ENCODE measurements at regions not wholly inside any gene's neighbourhood (a gene's known extent, or its start where the extent isn't known, plus 50 kb on each side); places are given as distances from the start of the nearest gene placed in this dataset.

DNA sequence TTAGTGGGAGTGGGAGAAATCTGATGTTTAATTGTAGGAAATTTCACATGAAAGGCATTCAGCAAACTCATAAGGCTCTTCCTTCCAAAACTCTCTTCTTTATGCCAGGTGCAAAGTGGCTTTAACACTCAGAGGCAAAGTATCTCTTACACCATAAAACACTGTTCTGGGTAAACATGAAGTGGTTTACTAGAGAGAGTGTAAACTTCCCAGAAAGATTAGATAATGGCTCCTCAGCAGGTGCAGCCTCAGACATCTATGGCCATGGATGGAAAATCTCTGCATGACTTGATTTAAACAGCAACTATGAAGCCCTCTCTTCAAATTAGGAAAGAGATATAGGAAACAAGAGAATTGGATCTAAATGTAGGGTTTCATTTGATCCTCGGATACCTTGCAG is 583.1 kb upstream of the SALL1 start:
- no peak for TF ChIP-seq ZFX (IDR thresholded peaks at IDR 0.05; ENCODE audit: borderline replicate concordance)
- H3K27ac ChIP-seq, result no peak overlapping the region

DNA sequence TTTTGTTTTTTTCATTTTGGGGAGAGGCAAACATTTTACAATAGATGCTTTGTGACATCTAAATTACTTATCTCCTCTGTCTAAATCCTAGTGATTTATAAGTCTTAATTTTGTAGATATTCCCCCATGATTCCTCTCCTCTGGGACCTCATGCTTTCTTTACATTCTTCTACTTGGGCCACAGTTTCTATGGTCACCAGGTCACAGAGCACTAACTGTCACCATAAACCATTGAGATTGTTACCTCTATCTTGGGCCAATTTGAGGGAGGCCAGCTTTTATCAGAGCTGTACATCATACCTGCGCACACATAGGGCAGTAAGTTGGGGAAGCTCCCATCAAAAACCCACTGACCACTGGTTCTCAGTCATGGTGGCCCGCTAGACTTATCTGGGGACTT is 582.1 kb upstream of the SALL1 start:
- no peak for TF ChIP-seq ZFX (IDR thresholded peaks at IDR 0.05; ENCODE audit: borderline replicate concordance)
- TF ChIP-seq, protein P1, sequence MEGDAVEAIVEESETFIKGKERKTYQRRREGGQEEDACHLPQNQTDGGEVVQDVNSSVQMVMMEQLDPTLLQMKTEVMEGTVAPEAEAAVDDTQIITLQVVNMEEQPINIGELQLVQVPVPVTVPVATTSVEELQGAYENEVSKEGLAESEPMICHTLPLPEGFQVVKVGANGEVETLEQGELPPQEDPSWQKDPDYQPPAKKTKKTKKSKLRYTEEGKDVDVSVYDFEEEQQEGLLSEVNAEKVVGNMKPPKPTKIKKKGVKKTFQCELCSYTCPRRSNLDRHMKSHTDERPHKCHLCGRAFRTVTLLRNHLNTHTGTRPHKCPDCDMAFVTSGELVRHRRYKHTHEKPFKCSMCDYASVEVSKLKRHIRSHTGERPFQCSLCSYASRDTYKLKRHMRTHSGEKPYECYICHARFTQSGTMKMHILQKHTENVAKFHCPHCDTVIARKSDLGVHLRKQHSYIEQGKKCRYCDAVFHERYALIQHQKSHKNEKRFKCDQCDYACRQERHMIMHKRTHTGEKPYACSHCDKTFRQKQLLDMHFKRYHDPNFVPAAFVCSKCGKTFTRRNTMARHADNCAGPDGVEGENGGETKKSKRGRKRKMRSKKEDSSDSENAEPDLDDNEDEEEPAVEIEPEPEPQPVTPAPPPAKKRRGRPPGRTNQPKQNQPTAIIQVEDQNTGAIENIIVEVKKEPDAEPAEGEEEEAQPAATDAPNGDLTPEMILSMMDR (IDR thresholded peaks at IDR 0.05), result no peak
- H3K27ac ChIP-seq, result no peak overlapping the region

DNA sequence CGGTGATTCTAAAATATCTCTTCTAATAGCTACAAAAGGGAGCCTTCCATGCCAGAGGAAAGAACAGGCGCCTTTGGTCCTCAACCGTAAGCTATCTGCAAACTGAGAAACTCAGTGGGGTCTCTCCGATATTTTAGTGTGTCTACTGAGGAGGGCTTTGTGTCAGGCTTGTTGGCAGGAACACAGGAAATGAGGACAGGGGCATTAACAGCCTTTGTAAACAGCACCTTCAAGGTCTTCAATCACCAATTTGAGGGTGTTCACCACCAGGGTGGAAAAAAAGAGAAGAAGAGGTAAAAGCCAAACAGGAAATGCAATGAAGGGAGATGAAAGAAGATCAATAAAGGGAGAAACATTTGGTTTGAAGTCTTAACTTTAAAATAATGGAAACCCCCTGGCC is 580.1 kb upstream of the SALL1 start:
- H3K27ac ChIP-seq, result no peak overlapping the region
- no peak for TF ChIP-seq ZFX (IDR thresholded peaks at IDR 0.05; ENCODE audit: borderline replicate concordance)
- TF ChIP-seq, protein P1 (IDR thresholded peaks at IDR 0.05), result no peak

DNA sequence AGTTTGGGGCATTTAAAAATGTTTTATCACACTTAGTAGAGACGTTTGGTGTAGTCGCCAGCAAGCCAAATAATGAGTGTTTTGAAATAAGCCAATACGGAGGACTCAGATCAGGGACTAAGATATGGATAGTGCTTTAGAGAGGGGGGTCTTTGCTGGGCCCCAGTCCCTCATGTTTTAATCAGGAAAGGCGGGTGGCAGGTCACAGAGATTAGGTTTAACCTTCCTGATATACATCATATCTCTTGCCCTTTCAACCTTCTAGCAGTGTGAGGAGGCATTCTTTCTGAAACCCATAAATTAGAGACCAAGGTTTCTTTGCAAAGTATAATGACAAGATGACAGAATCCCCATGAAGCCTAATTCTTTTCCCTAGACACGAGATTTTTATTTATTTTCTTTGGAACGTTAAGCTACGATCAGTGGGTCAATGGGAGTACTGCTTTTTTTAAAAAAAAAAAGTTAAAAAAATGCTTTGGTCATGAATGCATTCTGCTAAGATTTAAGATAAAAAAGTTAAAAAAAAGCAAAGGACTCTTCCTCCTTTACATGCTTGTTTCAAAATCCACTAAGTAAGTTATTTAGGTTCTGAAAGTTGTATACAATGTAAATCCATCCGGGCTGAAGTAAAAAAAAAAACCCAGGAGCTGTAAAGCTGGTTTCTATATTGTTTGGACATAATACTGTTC is 572.1 kb upstream of the SALL1 start:
- no peak overlapping the region for H3K27ac ChIP-seq
- TF ChIP-seq ZFX (IDR thresholded peaks at IDR 0.05; ENCODE audit: borderline replicate concordance), result no peak
- TF ChIP-seq, protein P1 (IDR thresholded peaks at IDR 0.05), result no peak

DNA sequence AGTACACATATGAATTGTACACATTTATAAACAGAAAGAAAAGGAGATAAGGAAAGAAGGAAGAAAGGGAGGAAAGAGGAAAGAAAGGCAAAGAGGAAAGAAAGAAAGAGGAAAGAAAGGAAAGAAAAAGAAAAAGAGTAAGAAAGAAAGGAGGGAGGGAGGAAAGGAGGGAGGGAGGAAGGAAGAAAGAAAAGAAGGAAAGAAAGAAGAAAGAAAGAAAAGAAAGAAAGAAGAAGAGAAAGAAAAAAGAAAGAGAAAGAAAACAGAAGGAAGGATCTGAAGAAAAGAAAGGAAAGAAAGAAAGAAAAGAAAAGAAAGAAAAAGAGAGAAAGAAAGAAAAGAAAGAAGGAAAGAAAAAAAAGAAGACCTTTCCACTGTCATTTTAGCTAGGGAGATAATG is 571.4 kb upstream of the SALL1 start:
- TF ChIP-seq, protein P1 (IDR thresholded peaks at IDR 0.05), result no peak
- no peak for TF ChIP-seq ZFX (IDR thresholded peaks at IDR 0.05; ENCODE audit: borderline replicate concordance)
- no peak overlapping the region for H3K27ac ChIP-seq

DNA sequence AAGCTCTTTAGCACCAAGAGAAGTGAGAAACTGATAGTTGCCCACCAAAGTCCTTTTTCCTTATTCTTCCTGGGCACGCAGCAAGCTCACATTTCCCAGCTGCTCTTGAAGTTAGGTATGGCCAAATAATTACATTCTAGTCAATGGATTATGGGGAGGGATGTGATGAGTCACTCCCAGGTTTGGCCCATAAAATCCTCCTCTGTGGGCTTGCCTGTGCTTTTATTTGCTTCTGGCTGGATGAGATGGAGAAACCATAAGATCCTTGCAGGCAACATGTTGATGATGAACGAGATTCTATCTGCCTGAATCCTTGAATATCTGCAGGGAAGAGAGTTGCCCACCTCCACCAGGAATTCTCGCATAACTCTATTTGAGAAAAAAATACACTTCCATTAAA is 568.3 kb upstream of the SALL1 start:
- no peak for TF ChIP-seq ZFX (IDR thresholded peaks at IDR 0.05; ENCODE audit: borderline replicate concordance)
- TF ChIP-seq, protein P1 (IDR thresholded peaks at IDR 0.05), result no peak
- no peak overlapping the region for H3K27ac ChIP-seq

DNA sequence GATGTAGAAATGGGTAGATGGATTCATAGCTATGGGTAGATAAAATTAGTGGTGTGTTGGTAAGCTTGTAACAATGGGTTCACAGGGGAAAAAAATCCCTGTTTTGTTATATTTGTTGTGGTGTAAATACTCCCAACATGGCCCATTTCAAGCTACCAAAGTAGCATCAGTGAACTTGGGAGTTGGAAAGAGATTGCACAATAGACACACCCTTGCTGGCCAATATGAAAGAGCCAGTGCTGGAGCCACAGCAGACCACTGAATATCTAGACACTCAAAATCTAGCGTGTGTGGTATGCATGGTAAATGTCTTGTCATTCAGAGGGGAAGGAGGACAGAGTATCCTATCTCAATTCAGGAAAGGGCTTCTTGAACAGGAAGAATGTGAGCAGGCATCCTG is 565.1 kb upstream of the SALL1 start:
- TF ChIP-seq, protein P1 (IDR thresholded peaks at IDR 0.05), result no peak
- TF ChIP-seq ZFX (IDR thresholded peaks at IDR 0.05; ENCODE audit: borderline replicate concordance), result no peak
- no peak overlapping the region for H3K27ac ChIP-seq

DNA sequence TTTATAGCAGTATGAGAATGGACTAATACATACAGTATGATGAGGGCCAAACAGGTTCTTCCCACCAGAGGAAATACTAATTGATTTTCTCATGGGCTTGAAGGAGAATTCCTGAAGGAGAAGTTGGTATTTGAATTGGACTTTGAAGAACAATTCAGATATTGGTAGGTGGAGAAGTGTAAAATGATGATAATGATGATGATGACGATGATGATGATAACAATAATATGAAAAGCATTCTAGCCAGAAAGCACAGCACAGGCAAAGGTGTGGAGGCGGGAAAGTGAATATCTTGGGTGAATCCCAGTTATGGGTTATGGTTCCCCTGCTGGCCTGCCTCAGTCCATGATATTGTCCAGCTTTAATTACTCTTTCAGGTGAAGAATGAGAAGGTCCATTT is 562.4 kb upstream of the SALL1 start:
- no peak for TF ChIP-seq ZFX (IDR thresholded peaks at IDR 0.05; ENCODE audit: borderline replicate concordance)
- TF ChIP-seq, protein P1 (IDR thresholded peaks at IDR 0.05), result no peak
- no peak overlapping the region for H3K27ac ChIP-seq
